ENCODE measurements at regions not wholly inside any gene's neighbourhood (a gene's known extent, or its start where the extent isn't known, plus 50 kb on each side); places are given as distances from the start of the nearest gene placed in this dataset.

DNA sequence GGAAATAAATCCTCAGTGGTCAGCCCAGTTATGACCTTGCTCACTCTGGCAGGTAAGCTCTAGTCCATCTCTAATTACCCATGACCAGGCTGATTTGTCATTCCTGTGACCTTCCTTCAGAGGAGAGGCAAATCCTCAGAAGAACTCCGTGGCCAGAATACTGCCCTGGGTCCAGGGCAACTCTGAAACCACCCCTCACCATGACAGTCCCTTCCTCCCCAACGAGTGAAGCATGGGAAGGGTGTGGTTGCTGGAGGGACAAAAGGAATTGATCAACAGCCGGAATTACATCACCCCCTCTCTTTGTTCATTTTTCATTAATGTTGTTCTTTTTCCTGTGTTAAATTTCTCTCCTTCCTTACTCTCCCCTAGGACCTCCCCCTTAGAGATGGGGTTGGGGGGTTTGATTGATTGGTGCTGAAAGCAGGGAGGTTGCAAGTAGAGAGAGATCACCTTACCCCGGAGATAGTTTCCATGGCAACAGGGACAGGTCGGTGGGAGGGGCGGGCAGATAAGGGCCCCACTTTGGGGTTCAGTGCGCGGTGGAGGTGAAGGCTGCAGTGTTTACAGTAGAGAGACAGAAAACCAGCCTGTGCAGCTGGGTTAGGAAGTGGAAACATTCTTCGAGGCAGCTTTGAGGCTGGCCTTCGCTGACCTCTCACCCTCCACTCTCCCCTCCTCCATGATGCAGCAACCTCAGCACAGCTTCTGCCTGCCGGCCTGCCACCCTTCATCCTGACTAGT lies 647.4 kb downstream of the BCOR start:
- TF ChIP-seq EZH2phosphoT487 (IDR thresholded peaks at IDR 0.05; ENCODE audit: low read depth), result no peak
- TF ChIP-seq, protein P1, sequence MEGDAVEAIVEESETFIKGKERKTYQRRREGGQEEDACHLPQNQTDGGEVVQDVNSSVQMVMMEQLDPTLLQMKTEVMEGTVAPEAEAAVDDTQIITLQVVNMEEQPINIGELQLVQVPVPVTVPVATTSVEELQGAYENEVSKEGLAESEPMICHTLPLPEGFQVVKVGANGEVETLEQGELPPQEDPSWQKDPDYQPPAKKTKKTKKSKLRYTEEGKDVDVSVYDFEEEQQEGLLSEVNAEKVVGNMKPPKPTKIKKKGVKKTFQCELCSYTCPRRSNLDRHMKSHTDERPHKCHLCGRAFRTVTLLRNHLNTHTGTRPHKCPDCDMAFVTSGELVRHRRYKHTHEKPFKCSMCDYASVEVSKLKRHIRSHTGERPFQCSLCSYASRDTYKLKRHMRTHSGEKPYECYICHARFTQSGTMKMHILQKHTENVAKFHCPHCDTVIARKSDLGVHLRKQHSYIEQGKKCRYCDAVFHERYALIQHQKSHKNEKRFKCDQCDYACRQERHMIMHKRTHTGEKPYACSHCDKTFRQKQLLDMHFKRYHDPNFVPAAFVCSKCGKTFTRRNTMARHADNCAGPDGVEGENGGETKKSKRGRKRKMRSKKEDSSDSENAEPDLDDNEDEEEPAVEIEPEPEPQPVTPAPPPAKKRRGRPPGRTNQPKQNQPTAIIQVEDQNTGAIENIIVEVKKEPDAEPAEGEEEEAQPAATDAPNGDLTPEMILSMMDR (IDR thresholded peaks at IDR 0.05; ENCODE audit: low read depth, low read length), result no peak

All from OCI-LY3 (cell line).